Transverse colon (tissue), 4 donors: ENCODE measurements at regions not wholly inside any gene's neighbourhood (a gene's known extent, or its start where the extent isn't known, plus 50 kb on each side); places are given as distances from the start of the nearest gene placed in this dataset.

Experiments
- DNase-seq: peaks from one replicate; pipeline ENCODE4 v3.0.0-alpha.2; 2019
- H3K27ac ChIP-seq, 4 donors: fragments of 200-600 bp; sonication (generic); 2 replicates each; pipeline ENCODE4 v1.5.1; 2016 to 2018; ENCODE audit warnings: inconsistent platforms in 4 of 4
- H3K27me3 ChIP-seq: fragments of 200-600 bp; sonication (generic); 2 replicates; pipeline ENCODE4 v1.5.1; 2017; ENCODE audit warnings: inconsistent platforms
- H3K36me3 ChIP-seq, 4 donors: fragments of 200-600 bp; sonication (generic); 2 replicates each; pipeline ENCODE4 v1.5.1; 2017 to 2019; ENCODE audit warnings: inconsistent platforms in 4 of 4
- H3K4me1 ChIP-seq, 4 donors: fragments of 200-600 bp; sonication (generic); 2 replicates each; pipeline ENCODE4 v1.5.1; 2017 to 2020; ENCODE audit warnings: inconsistent platforms in 4 of 4
- H3K4me3 ChIP-seq, 4 donors: fragments of 200-600 bp; sonication (generic); 1 replicate in 1 of 4; 2 replicates in 3 of 4; pipeline versions ENCODE4 v1.5.1 to v1.6.1; 2017 to 2019; ENCODE audit warnings: inconsistent platforms in 4 of 4
- H3K9me3 ChIP-seq, 2 donors: fragments of 200-600 bp; sonication (generic); 2 replicates each; pipeline ENCODE4 v1.5.1; 2017 to 2019; ENCODE audit warnings: inconsistent platforms in 2 of 2
- EP300 ChIP-seq: sonication (generic); formaldehyde crosslinking; IDR thresholded peaks from one replicate; pipeline ENCODE4 v1.6.1; 2017; ENCODE audit warnings: antibody characterized with exemption, low read depth
- POLR2A ChIP-seq: fragments of 450-650 bp; IDR thresholded peaks from one replicate; pipeline ENCODE4 v1.6.1; 2016; ENCODE audit warnings: antibody characterized with exemption, mild to moderate bottlenecking, moderate library complexity
- POLR2AphosphoS5 ChIP-seq, 3 donors: sonication (generic); formaldehyde crosslinking; IDR thresholded peaks; one replicate each; pipeline ENCODE4 v1.6.1; 2016; ENCODE audit warnings: antibody characterized with exemption in 3 of 3
- WGBS, 2 donors: methylation state at CpG; one replicate each; pipeline ENCODE4 v1.1.5; 2018; ENCODE audit warnings: low coverage in 1 of 2; 5-methylcytosine and 5-hydroxymethylcytosine counted together
- in situ Hi-C, 4 donors: fragments of 200-750 bp; cut with MboI; loops; one replicate each; pipeline versions ENCODE4 v1.15.0 to v1.15.1; 2017; ENCODE audit warnings: low sequenced_read_pairs in 3 of 4, low pct_ligation_motif_present in 1 of 4, low pct_unique_long_range_greater_than_20kb in 1 of 4
- intact Hi-C: fragments of 100-400 bp; cut with DNase I; formaldehyde crosslinking; loops from one replicate; pipeline ENCODE4 v1.15.1; 2023; ENCODE audit warnings: low total_unique reads
- TF ChIP-seq, protein P1 (sequence below), 5 experiments: fragments of 200-600 bp in 3 of 5; fragments of 450-650 bp in 2 of 5; sonication (generic) in 3 of 5; IDR thresholded peaks; 1 replicate in 2 of 5; 2 replicates in 3 of 5; pipeline ENCODE4 v1.5.1; 2016 to 2017; ENCODE audit warnings: antibody characterized with exemption in 5 of 5, inconsistent platforms in 3 of 5, mild to moderate bottlenecking in 2 of 5, moderate library complexity in 1 of 5

DNA sequence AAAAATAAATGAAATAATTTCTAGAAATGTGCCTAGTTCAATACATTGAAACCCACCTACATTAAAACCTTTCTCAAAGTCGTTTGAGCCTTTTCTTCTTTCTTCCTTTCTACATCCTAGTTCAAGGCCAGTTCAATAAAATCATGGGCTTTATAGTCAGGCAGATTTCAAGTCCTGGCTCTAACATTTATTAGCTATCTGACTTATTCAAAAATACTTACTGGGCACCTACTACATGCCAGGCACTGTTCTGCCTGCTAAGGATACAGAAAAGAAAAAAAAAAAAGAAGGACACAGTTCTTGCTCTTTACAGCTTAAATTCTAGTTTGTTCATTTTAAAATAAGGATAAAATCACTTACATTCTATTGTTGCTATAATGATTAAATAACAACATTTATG lies 134.2 kb upstream of the FGGY start:
- no peaks in the 10 kb centered on the region for H3K36me3 ChIP-seq
- intact Hi-C loops, result no loop called here
- 33 to 67% methylated on average over 1 of the region's 1 CpG for WGBS, 2 donors
- TF ChIP-seq POLR2AphosphoS5 (IDR thresholded peaks at IDR 0.05), result no peak
- TF ChIP-seq EP300, result no peak
- TF ChIP-seq, protein P1, sequence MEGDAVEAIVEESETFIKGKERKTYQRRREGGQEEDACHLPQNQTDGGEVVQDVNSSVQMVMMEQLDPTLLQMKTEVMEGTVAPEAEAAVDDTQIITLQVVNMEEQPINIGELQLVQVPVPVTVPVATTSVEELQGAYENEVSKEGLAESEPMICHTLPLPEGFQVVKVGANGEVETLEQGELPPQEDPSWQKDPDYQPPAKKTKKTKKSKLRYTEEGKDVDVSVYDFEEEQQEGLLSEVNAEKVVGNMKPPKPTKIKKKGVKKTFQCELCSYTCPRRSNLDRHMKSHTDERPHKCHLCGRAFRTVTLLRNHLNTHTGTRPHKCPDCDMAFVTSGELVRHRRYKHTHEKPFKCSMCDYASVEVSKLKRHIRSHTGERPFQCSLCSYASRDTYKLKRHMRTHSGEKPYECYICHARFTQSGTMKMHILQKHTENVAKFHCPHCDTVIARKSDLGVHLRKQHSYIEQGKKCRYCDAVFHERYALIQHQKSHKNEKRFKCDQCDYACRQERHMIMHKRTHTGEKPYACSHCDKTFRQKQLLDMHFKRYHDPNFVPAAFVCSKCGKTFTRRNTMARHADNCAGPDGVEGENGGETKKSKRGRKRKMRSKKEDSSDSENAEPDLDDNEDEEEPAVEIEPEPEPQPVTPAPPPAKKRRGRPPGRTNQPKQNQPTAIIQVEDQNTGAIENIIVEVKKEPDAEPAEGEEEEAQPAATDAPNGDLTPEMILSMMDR (IDR thresholded peaks at IDR 0.05), result no peak
- TF ChIP-seq POLR2A, result no peak
- H3K4me1 ChIP-seq, result no peaks in the 10 kb centered on the region
- no peak overlapping the region for H3K4me3 ChIP-seq
- in situ Hi-C loops, result no loop called here
- DNase-seq, result no peak
- H3K27me3 ChIP-seq, result no peaks in the 10 kb centered on the region
- peaks cover 5 to 12% of the 10 kb centered on the region in 2 donors for H3K9me3 ChIP-seq
- no peak overlapping the region for H3K27ac ChIP-seq

DNA sequence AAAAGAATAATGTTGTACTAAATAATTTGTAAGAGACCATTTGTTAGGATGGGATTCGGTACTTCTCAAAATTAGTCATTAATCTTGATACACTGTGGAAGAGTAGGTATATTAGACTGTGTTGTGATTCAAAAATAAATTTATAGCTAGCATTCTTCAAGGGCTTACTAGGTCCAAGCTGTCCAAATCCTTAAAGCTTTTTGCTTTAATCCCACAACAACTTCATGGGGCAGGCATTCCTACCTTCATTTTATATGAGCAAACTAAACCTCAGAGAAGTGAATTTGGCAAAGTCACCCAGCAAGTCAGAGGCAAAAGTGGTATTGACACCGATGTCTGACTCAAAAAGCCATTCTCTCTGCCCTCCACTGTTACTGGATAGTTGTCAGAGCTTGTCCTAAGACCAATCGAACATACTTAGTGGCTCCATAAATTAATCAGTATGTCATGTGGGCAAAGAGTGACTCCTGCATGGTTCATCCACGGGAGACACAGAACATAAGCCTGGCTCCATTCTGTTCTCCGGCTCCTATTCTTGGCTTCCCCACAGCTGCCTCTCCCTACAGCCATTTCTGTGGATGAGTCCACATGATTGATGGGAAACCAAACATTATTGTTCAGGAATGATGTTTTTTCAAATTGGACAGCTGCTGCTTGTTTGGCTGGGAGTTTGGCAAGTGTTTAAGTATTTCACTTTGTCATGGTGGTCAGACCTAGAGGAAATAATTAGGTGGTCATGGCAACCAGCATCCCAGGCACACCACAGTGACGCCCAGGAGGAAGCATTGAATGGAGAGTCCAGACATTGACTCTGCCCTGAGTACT lies 133.4 kb upstream of the FGGY start:
- Histone ChIP-seq H3K9me3 (peaks cover 0 to 5% of the 10 kb centered on the region in 2 donors), H3K27ac (no peak overlapping the region), H3K36me3 (no peaks in the 10 kb centered on the region), H3K4me1 (no peaks in the 10 kb centered on the region), H3K27me3 (no peaks in the 10 kb centered on the region), H3K4me3 (no peak overlapping the region)
- TF ChIP-seq, protein P1 (IDR thresholded peaks at IDR 0.05), result no peak
- no peak for TF ChIP-seq EP300
- no peak for TF ChIP-seq POLR2AphosphoS5 (IDR thresholded peaks at IDR 0.05)
- TF ChIP-seq POLR2A, result no peak
- in situ Hi-C loops, result no loop called here
- intact Hi-C loops, result no loop called here
- 11 to 57% methylated on average over 1 to 6 of the region's 6 CpGs for WGBS, 2 donors
- DNase-seq, result no peak

DNA sequence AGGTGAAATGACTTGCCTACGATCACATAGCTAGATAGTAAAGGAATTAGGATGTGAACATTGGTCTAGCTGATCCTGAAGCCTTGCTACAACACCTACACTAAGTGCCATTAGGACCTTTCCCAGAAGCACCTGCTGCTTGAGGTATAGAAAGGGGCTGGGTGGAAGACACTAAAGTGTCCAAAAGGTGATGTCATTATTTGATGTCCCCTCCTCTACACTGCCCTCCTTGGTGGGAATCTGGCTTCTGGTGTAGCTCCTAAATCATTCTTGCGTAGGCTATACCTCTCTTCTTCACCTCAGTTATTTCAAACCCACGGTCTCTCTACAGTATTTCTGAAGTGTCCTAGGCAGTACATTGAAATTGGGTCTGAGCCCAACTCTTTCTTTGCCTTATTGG lies 132.5 kb upstream of the FGGY start:
- H3K9me3 ChIP-seq, result no peaks in the 10 kb centered on the region
- H3K27me3 ChIP-seq, result no peaks in the 10 kb centered on the region
- DNase-seq, result no peak
- no peaks in the 10 kb centered on the region for H3K4me1 ChIP-seq
- intact Hi-C loops, result no loop called here
- WGBS, 2 donors, result 51 to 90% methylated on average over 2 to 3 of the region's 3 CpGs
- no peak for TF ChIP-seq EP300
- no peak for TF ChIP-seq POLR2AphosphoS5 (IDR thresholded peaks at IDR 0.05)
- TF ChIP-seq, protein P1 (IDR thresholded peaks at IDR 0.05), result no peak
- no peak for TF ChIP-seq POLR2A
- H3K4me3 ChIP-seq, result no peak overlapping the region
- no peak overlapping the region for H3K27ac ChIP-seq
- in situ Hi-C loops, result no loop called here
- H3K36me3 ChIP-seq, result no peaks in the 10 kb centered on the region

DNA sequence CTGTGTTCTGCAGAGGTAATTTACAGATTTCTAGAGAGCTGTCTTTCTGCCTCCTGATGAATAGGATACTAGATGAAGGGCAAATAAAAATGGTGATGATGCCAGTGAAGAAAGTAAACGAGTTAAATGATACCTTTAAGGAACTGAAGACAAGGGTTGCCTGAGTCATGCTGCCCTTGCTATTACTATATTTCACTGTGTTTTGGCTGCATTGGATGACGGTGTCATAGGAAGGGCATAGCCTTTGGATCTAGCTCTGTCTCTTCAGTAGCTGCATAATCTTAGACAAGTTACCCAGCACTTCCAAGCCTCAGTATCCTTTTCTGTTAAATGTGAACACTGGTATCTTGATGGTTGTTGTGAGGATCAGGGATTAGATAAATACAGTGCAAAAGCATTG lies 131.5 kb upstream of the FGGY start:
- Histone ChIP-seq H3K4me1 (no peaks in the 10 kb centered on the region), H3K4me3 (no peak overlapping the region), H3K27ac (no peak overlapping the region), H3K27me3 (no peaks in the 10 kb centered on the region), H3K9me3 (no peaks in the 10 kb centered on the region), H3K36me3 (no peaks in the 10 kb centered on the region)
- DNase-seq, result no peak
- in situ Hi-C loops, result no loop called here
- WGBS, 2 donors, result 19 to 25% methylated on average over 2 of the region's 2 CpGs
- intact Hi-C loops, result no loop called here
- TF ChIP-seq POLR2AphosphoS5 (IDR thresholded peaks at IDR 0.05) (no peak), POLR2A (no peak), EP300 (no peak)
- TF ChIP-seq, protein P1 (IDR thresholded peaks at IDR 0.05), result no peak
